GM06990 (cell line): ENCODE measurements at regions not wholly inside any gene's neighbourhood (a gene's known extent, or its start where the extent isn't known, plus 50 kb on each side); places are given as distances from the start of the nearest gene placed in this dataset.
"Not testable (repeated sequence)": the region's sequence is repeated elsewhere in the genome, so short reads cannot be mapped to it uniquely, and the experiment has no call there.

Experiments
- DNase-seq: peaks from one replicate; pipeline ENCODE4 v3.0.0-alpha.2; 2011; ENCODE audit not compliant: insufficient read length; ENCODE audit errors: extremely low read depth
- H3K27me3 ChIP-seq: replicated peaks from 2 replicates; pipeline ENCODE4 v1.6.0; 2011; ENCODE audit warnings: low read length; ENCODE audit not compliant: control insufficient read depth, insufficient read depth
- H3K36me3 ChIP-seq: 2 replicates; pipeline ENCODE4 v1.5.1; 2011; ENCODE audit warnings: low read length; ENCODE audit not compliant: control insufficient read depth, insufficient read depth
- H3K4me3 ChIP-seq: replicated peaks from 2 replicates; pipeline ENCODE4 v1.5.1; 2011; ENCODE audit warnings: low read depth, mild to moderate bottlenecking, control low read depth, low read length
- CTCF ChIP-seq: IDR thresholded peaks from 2 replicates; pipeline ENCODE4 v1.5.1; 2011; ENCODE audit warnings: low read length, control low read depth, mild to moderate bottlenecking, inconsistent platforms; ENCODE audit not compliant: insufficient read depth, poor library complexity, severe bottlenecking

GRCh38 chr12:131296136-131296535, 342.4 kb downstream of the ADGRD1 start:
- not testable (repeated sequence) for H3K4me3 ChIP-seq, DNase-seq, H3K36me3 ChIP-seq, H3K27me3 ChIP-seq

GRCh38 chr12:131296651-131297050, 342.9 kb downstream of the ADGRD1 start:
- not testable (repeated sequence) for H3K36me3 ChIP-seq, H3K4me3 ChIP-seq, DNase-seq, H3K27me3 ChIP-seq

- not testable (repeated sequence) for H3K4me3 ChIP-seq, DNase-seq
These were observed 345.0 kb downstream of the ADGRD1 start for GRCh38 chr12:131298526-131299369.

GRCh38 chr12:131299370-131299701, 345.6 kb downstream of the ADGRD1 start:
- H3K27me3 ChIP-seq, H3K36me3 ChIP-seq, DNase-seq, H3K4me3 ChIP-seq: not testable (repeated sequence)

More at GRCh38 chr12:131298526-131299369, 345.0 kb downstream of the ADGRD1 start:
- H3K27me3 ChIP-seq, H3K36me3 ChIP-seq: not testable (repeated sequence)

- DNase-seq, H3K36me3 ChIP-seq, H3K4me3 ChIP-seq, H3K27me3 ChIP-seq: not testable (repeated sequence)
These were observed 349.9 kb downstream of the ADGRD1 start for GRCh38 chr12:131303576-131303975.

- H3K27me3 ChIP-seq, H3K36me3 ChIP-seq, H3K4me3 ChIP-seq, DNase-seq: not testable (repeated sequence)
These were observed 350.9 kb downstream of the ADGRD1 start for GRCh38 chr12:131304642-131305041.

- Histone ChIP-seq H3K36me3 (no peaks in the 10 kb centered on the region), H3K27me3 (no peaks in the 10 kb centered on the region), H3K4me3 (no peak overlapping the region)
- no peak for DNase-seq
- no peak for TF ChIP-seq CTCF
These were observed 356.0 kb downstream of the ADGRD1 start for GRCh38 chr12:131309700-131310099.

- not testable (repeated sequence) for DNase-seq, H3K36me3 ChIP-seq, H3K27me3 ChIP-seq, H3K4me3 ChIP-seq
These were observed 356.7 kb downstream of the ADGRD1 start for GRCh38 chr12:131310227-131310969.

- DNase-seq, H3K27me3 ChIP-seq, H3K4me3 ChIP-seq, H3K36me3 ChIP-seq: not testable (repeated sequence)
These were observed 357.6 kb downstream of the ADGRD1 start for GRCh38 chr12:131311279-131311722.
